Left renal pelvis (tissue), 4 donors: ENCODE measurements at regions not wholly inside any gene's neighbourhood (a gene's known extent, or its start where the extent isn't known, plus 50 kb on each side); places are given as distances from the start of the nearest gene placed in this dataset.

Source experiments
- DNase-seq, 4 donors: peaks; one replicate each; pipeline ENCODE4 v3.0.0-alpha.2; 2013; ENCODE audit warnings: low read depth in 4 of 4, low spot score in 3 of 4

- no peak for DNase-seq
Observed at GRCh38 chr10:89829262-89829886, 128.0 kb downstream of the KIF20B start.

GRCh38 chr10:89829887-89830269 lies 128.5 kb downstream of the KIF20B start:
- no peak for DNase-seq

GRCh38 chr10:89830624-89831023 lies 129.2 kb downstream of the KIF20B start:
- DNase-seq = no peak

- DNase-seq = peak in 2 of 4 donors; percentile 25 to 29
Observed at GRCh38 chr10:89836840-89837164, 135.4 kb downstream of the KIF20B start.

- DNase-seq = peak in 3 of 4 donors; percentile 25 to 31 (median 29)
Observed at GRCh38 chr10:89837165-89838043, 136.0 kb downstream of the KIF20B start.

GRCh38 chr10:89838044-89838615 lies 136.7 kb downstream of the KIF20B start:
- DNase-seq = peak in 2 of 4 donors; percentile 8 to 25

- DNase-seq = no peak
Observed at GRCh38 chr10:89845541-89846280, 144.3 kb downstream of the KIF20B start.

GRCh38 chr10:89846281-89846630 lies 144.9 kb downstream of the KIF20B start:
- DNase-seq = no peak

- DNase-seq = no peak
Observed at GRCh38 chr10:89846786-89847185, 145.4 kb downstream of the KIF20B start.

- DNase-seq = no peak
Observed at GRCh38 chr10:89852872-89853271, 151.5 kb downstream of the KIF20B start.

GRCh38 chr10:89853781-89854191 lies 152.4 kb downstream of the KIF20B start:
- DNase-seq = no peak

GRCh38 chr10:89857431-89858042 lies 156.1 kb downstream of the KIF20B start:
- no peak for DNase-seq

- no peak for DNase-seq
Observed at GRCh38 chr10:89861199-89861573, 159.8 kb downstream of the KIF20B start.

- no peak for DNase-seq
Observed at GRCh38 chr10:89861584-89862301, 160.4 kb downstream of the KIF20B start.

- no peak for DNase-seq
Observed at GRCh38 chr10:89867964-89868363, 166.6 kb downstream of the KIF20B start.

- DNase-seq = peak in 1 of 4 donors; percentile 14
Observed at GRCh38 chr10:89869180-89869579, 167.8 kb downstream of the KIF20B start.

- DNase-seq = no peak
Observed at GRCh38 chr10:89869592-89870156, 168.3 kb downstream of the KIF20B start.

- no peak for DNase-seq
Observed at GRCh38 chr10:89870936-89871335, 169.5 kb downstream of the KIF20B start.

- DNase-seq = no peak
Observed at GRCh38 chr10:89873055-89873454, 171.7 kb downstream of the KIF20B start.

GRCh38 chr10:89875557-89875956 lies 174.2 kb downstream of the KIF20B start:
- no peak for DNase-seq
